Mucosa of descending colon (tissue), 3 donors: ENCODE measurements at regions not wholly inside any gene's neighbourhood (a gene's known extent, or its start where the extent isn't known, plus 50 kb on each side); places are given as distances from the start of the nearest gene placed in this dataset.

Experiments used
- ATAC-seq: fragments of 200-7000 bp; cut with Tn5 transposase; one replicate; pipeline ENCODE4 v1.9.1; 2020; ENCODE audit warnings: mild to moderate bottlenecking, moderate library complexity
- DNase-seq, 3 donors: peaks; one replicate each; pipeline ENCODE4 v3.0.0-alpha.2; 2020
- H3K36me3 ChIP-seq: fragments of 200-600 bp; one replicate; pipeline ENCODE4 v1.8.0; 2021; ENCODE audit warnings: low read depth, mild to moderate bottlenecking
- H3K4me1 ChIP-seq: fragments of 200-600 bp; one replicate; pipeline ENCODE4 v1.8.0; 2021; ENCODE audit warnings: low read depth, mild to moderate bottlenecking
- H3K4me3 ChIP-seq: fragments of 200-600 bp; one replicate; pipeline ENCODE4 v1.8.0; 2021; ENCODE audit warnings: mild to moderate bottlenecking
- H3K9me3 ChIP-seq: fragments of 200-600 bp; one replicate; pipeline ENCODE4 v1.8.0; 2021; ENCODE audit warnings: mild to moderate bottlenecking
- CTCF ChIP-seq: fragments of 200-600 bp; IDR thresholded peaks from one replicate; pipeline ENCODE4 v1.8.0; 2022; ENCODE audit warnings: antibody characterized with exemption, mild to moderate bottlenecking
- intact Hi-C, 2 donors: fragments of 100-400 bp; cut with DNase I in 1 of 2; cut with micrococcal nuclease in 1 of 2; formaldehyde crosslinking; loops; one replicate each; pipeline versions ENCODE4 v1.11.0 to v1.11.1; 2022; cut with DNase I, micrococcal nuclease
- donor health status: DM: no; HTN: no; CAD: no; lungs with moderate emphysema.
- donor health status: DM: no; HTN: no; CAD: no.
- donor health status: DM: no; HTN: yes; CAD: no.

GRCh38 chr6:139436957-139437348 is 62.5 kb upstream of the CITED2 start:
- ATAC-seq, result no peak
- Histone ChIP-seq H3K36me3 (no peaks in the 10 kb centered on the region), H3K4me1 (peaks cover 3% of the 10 kb centered on the region), H3K4me3 (no peak overlapping the region), H3K9me3 (no peaks in the 10 kb centered on the region)
- intact Hi-C loops, result no loop called here
- no peak for DNase-seq
- no peak for TF ChIP-seq CTCF

GRCh38 chr6:139436200-139436956 is 61.9 kb upstream of the CITED2 start:
- Histone ChIP-seq H3K36me3 (no peaks in the 10 kb centered on the region), H3K9me3 (no peaks in the 10 kb centered on the region), H3K4me3 (no peak overlapping the region), H3K4me1 (peaks cover 3% of the 10 kb centered on the region)
- DNase-seq, result no peak
- no peak for TF ChIP-seq CTCF
- ATAC-seq, result no peak
- intact Hi-C loops, result no loop called here

GRCh38 chr6:139433631-139434419 is 59.4 kb upstream of the CITED2 start:
- H3K4me3 ChIP-seq, result no peak overlapping the region
- H3K36me3 ChIP-seq, result no peaks in the 10 kb centered on the region
- TF ChIP-seq CTCF, result no peak
- ATAC-seq, result peak; percentile 99
- H3K9me3 ChIP-seq, result no peaks in the 10 kb centered on the region
- intact Hi-C loops, result no loop called here
- peaks cover 3% of the 10 kb centered on the region for H3K4me1 ChIP-seq
- DNase-seq, result peak in 2 of 3 donors; percentile 34 to 48

- Histone ChIP-seq H3K4me3 (no peak overlapping the region), H3K36me3 (no peaks in the 10 kb centered on the region), H3K4me1 (peaks cover 3% of the 10 kb centered on the region), H3K9me3 (no peaks in the 10 kb centered on the region)
- intact Hi-C loops, result no loop called here
- DNase-seq, result no peak
- no peak for ATAC-seq
- TF ChIP-seq CTCF, result no peak
Measured at GRCh38 chr6:139431602-139431956, 57.1 kb upstream of the CITED2 start.

GRCh38 chr6:139430899-139431601 is 56.6 kb upstream of the CITED2 start:
- no peak for TF ChIP-seq CTCF
- DNase-seq (no peak), ATAC-seq (no peak)
- no peaks in the 10 kb centered on the region for H3K9me3 ChIP-seq
- H3K36me3 ChIP-seq, result no peaks in the 10 kb centered on the region
- H3K4me3 ChIP-seq, result no peak overlapping the region
- peaks cover 3% of the 10 kb centered on the region for H3K4me1 ChIP-seq
- intact Hi-C loops, result no loop called here
